PFSK-1 (cell line): ENCODE measurements at regions not wholly inside any gene's neighbourhood (a gene's known extent, or its start where the extent isn't known, plus 50 kb on each side); places are given as distances from the start of the nearest gene placed in this dataset.

Experiments
- FOXP2 ChIP-seq: optimal IDR thresholded peaks from 2 replicates; pipeline ENCODE3; 2011; ENCODE audit warnings: borderline replicate concordance, control low read depth, inconsistent platforms; ENCODE audit not compliant: insufficient read depth; ENCODE audit errors: extremely low read length, extremely low read depth
- POLR2AphosphoS5 ChIP-seq: IDR thresholded peaks from 2 replicates; pipeline ENCODE4 v1.6.1; 2012; ENCODE audit warnings: low read depth, mild to moderate bottlenecking, control low read depth, low read length, moderate library complexity
- REST ChIP-seq, 2 experiments: IDR thresholded peaks; 2 replicates each; pipeline versions ENCODE4 v1.6.1 to v1.8.0; 2011 to 2012; ENCODE audit warnings: low read depth in 2 of 2, low read length in 2 of 2, control low read depth in 1 of 2, inconsistent platforms in 1 of 2, mild to moderate bottlenecking in 1 of 2, moderate library complexity in 1 of 2; ENCODE audit not compliant: insufficient read depth in 1 of 2
- SIN3A ChIP-seq: IDR thresholded peaks from 2 replicates; pipeline ENCODE4 v1.6.1; 2012; ENCODE audit warnings: mild to moderate bottlenecking, low read length, moderate library complexity, borderline replicate concordance; ENCODE audit not compliant: insufficient read depth
- TAF1 ChIP-seq: IDR thresholded peaks from 2 replicates; pipeline ENCODE4 v1.6.1; 2012; ENCODE audit warnings: low read length, control low read depth, borderline replicate concordance; ENCODE audit not compliant: insufficient read depth

- TF ChIP-seq TAF1 (no peak), FOXP2 (no peak), REST (IDR thresholded peaks at IDR 0.05; ENCODE audit: insufficient read depth in 1 of 2, low read depth in 2 of 2, low read length in 2 of 2) (no peak), POLR2AphosphoS5 (no peak), SIN3A (no peak)
Measured at GRCh38 chr3:78249294-78249693, 1209.4 kb downstream of the ROBO2 start.

- TF ChIP-seq TAF1 (no peak), REST (IDR thresholded peaks at IDR 0.05; ENCODE audit: insufficient read depth in 1 of 2, low read depth in 2 of 2, low read length in 2 of 2) (no peak), POLR2AphosphoS5 (no peak), SIN3A (no peak), FOXP2 (no peak)
Measured at GRCh38 chr3:78253860-78254259, 1214.0 kb downstream of the ROBO2 start.

GRCh38 chr3:78255403-78255802 is 1215.5 kb downstream of the ROBO2 start:
- TF ChIP-seq SIN3A = no peak
- no peak for TF ChIP-seq POLR2AphosphoS5
- no peak for TF ChIP-seq REST (IDR thresholded peaks at IDR 0.05; ENCODE audit: insufficient read depth in 1 of 2, low read depth in 2 of 2, low read length in 2 of 2)
- TF ChIP-seq FOXP2 = no peak
- TF ChIP-seq TAF1 = no peak

- TF ChIP-seq REST (IDR thresholded peaks at IDR 0.05; ENCODE audit: insufficient read depth in 1 of 2, low read depth in 2 of 2, low read length in 2 of 2) (no peak), SIN3A (no peak), TAF1 (no peak), POLR2AphosphoS5 (no peak), FOXP2 (no peak)
Measured at GRCh38 chr3:78256123-78256522, 1216.2 kb downstream of the ROBO2 start.
